GM19240 (cell line): ENCODE measurements at regions not wholly inside any gene's neighbourhood (a gene's known extent, or its start where the extent isn't known, plus 50 kb on each side); places are given as distances from the start of the nearest gene placed in this dataset.

ENCODE experiments used
- DNase-seq: peaks from one replicate; pipeline ENCODE4 v3.0.0; 2011; ENCODE audit warnings: low spot score; ENCODE audit not compliant: insufficient read length

GRCh38 chr20:24718277-24718676, 230.8 kb upstream of the CST7 start:
- no peak for DNase-seq

GRCh38 chr20:24718696-24719095, 230.4 kb upstream of the CST7 start:
- DNase-seq: no peak

- DNase-seq: no peak
These were observed 228.1 kb upstream of the CST7 start for GRCh38 chr20:24720957-24721356.

- DNase-seq: no peak
These were observed 227.0 kb upstream of the CST7 start for GRCh38 chr20:24721891-24722568.

- no peak for DNase-seq
These were observed 226.5 kb upstream of the CST7 start for GRCh38 chr20:24722586-24722985.

- DNase-seq: no peak
These were observed 225.9 kb upstream of the CST7 start for GRCh38 chr20:24723186-24723585.

- DNase-seq: no peak
These were observed 225.3 kb upstream of the CST7 start for GRCh38 chr20:24723647-24724352.

GRCh38 chr20:24724982-24725533, 224.0 kb upstream of the CST7 start:
- no peak for DNase-seq

GRCh38 chr20:24727795-24728194, 221.3 kb upstream of the CST7 start:
- DNase-seq: no peak

- no peak for DNase-seq
These were observed 219.0 kb upstream of the CST7 start for GRCh38 chr20:24729896-24730605.

- no peak for DNase-seq
These were observed 218.3 kb upstream of the CST7 start for GRCh38 chr20:24730750-24731149.

- no peak for DNase-seq
These were observed 217.8 kb upstream of the CST7 start for GRCh38 chr20:24731312-24731711.

GRCh38 chr20:24732076-24732475, 217.0 kb upstream of the CST7 start:
- DNase-seq: no peak

- DNase-seq: no peak
These were observed 216.5 kb upstream of the CST7 start for GRCh38 chr20:24732599-24732998.

GRCh38 chr20:24733416-24733815, 215.7 kb upstream of the CST7 start:
- DNase-seq: no peak

GRCh38 chr20:24734139-24734538, 214.9 kb upstream of the CST7 start:
- DNase-seq: no peak

- DNase-seq: no peak
These were observed 213.8 kb upstream of the CST7 start for GRCh38 chr20:24735263-24735662.

- DNase-seq: no peak
These were observed 212.8 kb upstream of the CST7 start for GRCh38 chr20:24736131-24736843.

GRCh38 chr20:24736844-24737211, 212.2 kb upstream of the CST7 start:
- DNase-seq: no peak

GRCh38 chr20:24737212-24737850, 211.7 kb upstream of the CST7 start:
- DNase-seq: no peak
